ENCODE measurements at regions not wholly inside any gene's neighbourhood (a gene's known extent, or its start where the extent isn't known, plus 50 kb on each side); places are given as distances from the start of the nearest gene placed in this dataset.
"Not testable (repeated sequence)": the region's sequence is repeated elsewhere in the genome, so short reads cannot be mapped to it uniquely, and the experiment has no call there.

- H3K4me1 ChIP-seq; H3K9me3 ChIP-seq (replicated peaks); H3K27ac ChIP-seq; H3K36me3 ChIP-seq; H3K4me3 ChIP-seq; DNase-seq; H3K27me3 ChIP-seq: not testable (repeated sequence)
Observed at GRCh38 chr3:13995216-13995615, 115.3 kb upstream of the WNT7A start.

DNA sequence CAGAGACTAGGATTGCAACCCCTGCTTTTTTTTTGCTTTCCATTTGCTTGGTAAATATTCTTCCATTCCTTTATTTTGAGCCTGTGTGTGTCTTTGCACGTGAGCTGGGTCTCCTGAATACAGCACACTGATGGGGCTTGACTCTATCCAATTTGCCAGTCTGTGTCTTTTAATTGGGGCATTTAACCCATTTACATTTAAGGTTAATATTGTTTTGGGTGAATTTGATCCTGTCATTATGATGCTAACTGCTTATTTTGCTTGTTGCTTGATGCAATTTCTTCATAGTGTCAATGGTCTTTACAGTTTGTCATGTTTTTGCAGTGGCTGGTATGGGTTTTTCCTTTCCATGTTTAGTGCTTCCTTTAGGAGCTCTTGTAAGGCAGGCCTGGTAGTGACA is 109.1 kb upstream of the WNT7A start:
- H3K27ac ChIP-seq; DNase-seq; H3K27me3 ChIP-seq; H3K36me3 ChIP-seq; H3K4me3 ChIP-seq; H3K4me1 ChIP-seq; H3K9me3 ChIP-seq (replicated peaks): not testable (repeated sequence)

DNA sequence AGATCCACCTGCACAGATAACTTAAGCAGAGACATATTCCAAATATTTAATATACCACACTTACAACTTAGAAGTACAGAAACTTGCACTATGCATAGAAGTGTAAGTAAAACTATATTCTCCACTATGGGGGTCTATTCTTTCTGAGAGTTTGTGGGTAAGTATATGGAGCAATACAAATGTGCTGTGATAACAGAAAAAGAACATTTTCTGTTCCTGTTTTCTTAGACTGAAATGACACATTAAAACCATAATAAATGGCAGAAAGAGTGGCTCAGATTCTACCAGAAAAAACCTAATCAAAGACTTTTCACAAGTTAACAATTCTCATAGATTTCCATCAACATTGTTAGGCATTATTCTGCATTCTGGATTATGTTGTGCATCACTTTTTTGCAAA is 96.6 kb upstream of the WNT7A start:
- H3K36me3 ChIP-seq = no peaks in the 10 kb centered on the region; the same call in 1 of the 2 replicates
- H3K4me3 ChIP-seq = no peak overlapping the region
- DNase-seq = no peak
- H3K27ac ChIP-seq = no peak overlapping the region
- H3K27me3 ChIP-seq = no peaks in the 10 kb centered on the region
- 0 out of 2 replicates have a peak, but pooled peaks cover 3% of the 10 kb centered on the region for H3K9me3 ChIP-seq (replicated peaks)
- H3K4me1 ChIP-seq = no peaks in the 10 kb centered on the region

DNA sequence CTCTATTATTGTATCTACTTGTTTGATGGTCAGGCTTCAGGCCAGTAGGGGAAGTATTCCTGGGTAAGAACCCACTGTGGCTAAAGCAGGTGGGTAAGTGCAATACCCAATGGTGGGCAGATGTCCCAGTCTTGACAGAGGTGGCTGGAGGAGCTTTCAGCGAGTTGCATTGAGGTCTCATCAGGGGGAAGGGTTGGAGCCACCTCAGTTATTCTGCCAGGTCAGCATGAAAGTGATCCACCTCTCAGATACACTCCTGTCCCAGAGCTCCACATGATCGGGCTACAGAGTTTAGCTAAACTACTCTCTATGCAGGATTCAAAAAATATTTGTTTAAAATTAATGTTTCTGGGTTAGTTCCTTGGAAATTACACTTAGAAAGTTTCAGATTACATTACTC is 95.8 kb upstream of the WNT7A start:
- Histone ChIP-seq H3K36me3 (no peaks in the 10 kb centered on the region; the same call in 1 of the 2 replicates), H3K4me1 (no peaks in the 10 kb centered on the region), H3K4me3 (no peak overlapping the region), H3K27ac (no peak overlapping the region), H3K9me3 (replicated peaks) (0 out of 2 replicates have a peak, but pooled peaks cover 3% of the 10 kb centered on the region), H3K27me3 (no peaks in the 10 kb centered on the region)
- DNase-seq = no peak

GRCh38 chr3:13972679-13973379 is 93.0 kb upstream of the WNT7A start:
- H3K4me3 ChIP-seq = no peak overlapping the region
- H3K27ac ChIP-seq = no peak overlapping the region
- DNase-seq = no peak
- H3K4me1 ChIP-seq = no peaks in the 10 kb centered on the region
- no peaks in the 10 kb centered on the region for H3K27me3 ChIP-seq
- H3K9me3 ChIP-seq (replicated peaks) = 0 out of 2 replicates have a peak, but pooled peaks cover 7% of the 10 kb centered on the region
- no peaks in the 10 kb centered on the region; the same call in 1 of the 2 replicates for H3K36me3 ChIP-seq

DNA sequence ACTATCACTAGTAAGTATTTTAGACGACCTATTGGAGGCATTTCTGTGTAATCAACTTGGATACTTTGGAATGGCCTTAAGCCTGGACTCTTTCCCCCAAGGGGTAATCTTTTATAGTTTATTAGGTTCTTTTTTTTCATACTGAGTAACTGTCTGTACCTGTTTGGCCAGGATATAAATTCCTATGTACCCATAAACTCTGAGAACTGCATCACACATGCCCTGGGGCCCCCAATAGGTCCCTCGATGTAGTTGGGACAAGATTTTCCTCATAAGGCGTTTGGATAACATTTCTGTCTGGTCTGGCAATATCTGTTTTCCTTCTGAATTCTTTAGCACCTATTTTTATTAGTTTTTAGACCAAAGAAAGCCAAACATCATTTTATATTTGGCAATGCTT is 86.4 kb upstream of the WNT7A start:
- Histone ChIP-seq H3K36me3 (no peaks in the 10 kb centered on the region), H3K9me3 (replicated peaks) (0 out of 2 replicates have a peak, but pooled peaks cover 4% of the 10 kb centered on the region), H3K27ac (no peak overlapping the region), H3K4me3 (no peak overlapping the region), H3K4me1 (no peaks in the 10 kb centered on the region), H3K27me3 (no peaks in the 10 kb centered on the region)
- DNase-seq = no peak

DNA sequence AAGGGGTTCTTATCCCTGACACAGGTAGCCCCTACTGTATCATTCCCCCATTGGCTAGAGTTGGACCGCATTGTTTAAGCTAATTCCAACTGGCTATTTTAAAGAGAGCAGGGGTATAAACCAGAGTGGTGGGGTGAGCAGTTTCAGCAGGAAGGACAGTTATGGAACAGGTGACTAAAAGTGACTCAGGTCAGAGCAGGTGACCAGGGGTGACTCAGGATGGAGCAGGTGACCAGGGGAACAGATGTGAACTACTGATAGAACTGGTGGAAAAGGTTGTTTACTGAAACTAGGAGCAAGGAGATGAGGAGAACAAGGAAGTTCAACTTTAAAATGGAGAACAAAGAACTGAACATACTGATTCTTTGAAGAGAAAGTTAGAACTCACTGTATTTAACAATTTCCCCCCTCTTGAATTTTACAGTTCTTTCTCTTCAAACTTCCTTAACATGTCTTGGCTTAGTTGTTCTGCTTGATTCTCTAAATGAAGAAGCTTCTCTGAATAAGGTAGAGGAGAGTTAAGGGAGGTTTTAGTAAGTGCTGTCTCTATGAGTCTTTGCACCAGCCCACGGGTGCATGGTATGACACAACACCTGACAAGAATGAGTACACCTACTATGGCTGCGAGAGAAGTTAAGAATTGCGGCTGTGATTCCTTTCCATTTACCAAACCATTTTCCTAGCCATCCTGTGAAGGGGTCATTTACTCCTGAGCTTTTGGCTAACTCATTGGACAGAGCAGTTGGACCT is 83.4 kb upstream of the WNT7A start:
- Histone ChIP-seq H3K27me3 (no peaks in the 10 kb centered on the region), H3K36me3 (no peaks in the 10 kb centered on the region), H3K27ac (no peak overlapping the region), H3K4me1 (no peaks in the 10 kb centered on the region), H3K4me3 (no peak overlapping the region), H3K9me3 (replicated peaks) (0 out of 2 replicates have a peak, but pooled peaks cover 2% of the 10 kb centered on the region)
- DNase-seq = no peak

GRCh38 chr3:13954741-13955483 is 75.0 kb upstream of the WNT7A start:
- H3K4me1 ChIP-seq = no peaks in the 10 kb centered on the region
- no peaks in the 10 kb centered on the region for H3K9me3 ChIP-seq (replicated peaks)
- DNase-seq = no peak
- H3K4me3 ChIP-seq = no peak overlapping the region
- no peaks in the 10 kb centered on the region for H3K36me3 ChIP-seq
- H3K27me3 ChIP-seq = no peaks in the 10 kb centered on the region; the same call in 1 of the 2 replicates
- no peak overlapping the region for H3K27ac ChIP-seq

GRCh38 chr3:13954266-13954665 is 74.4 kb upstream of the WNT7A start:
- DNase-seq = no peak
- Histone ChIP-seq H3K4me3 (no peak overlapping the region), H3K27me3 (no peaks in the 10 kb centered on the region; the same call in 1 of the 2 replicates), H3K4me1 (no peaks in the 10 kb centered on the region), H3K9me3 (replicated peaks) (no peaks in the 10 kb centered on the region), H3K27ac (no peak overlapping the region), H3K36me3 (no peaks in the 10 kb centered on the region)

GRCh38 chr3:13951184-13951583 is 71.3 kb upstream of the WNT7A start:
- Histone ChIP-seq H3K9me3 (replicated peaks) (no peaks in the 10 kb centered on the region), H3K27me3 (no peaks in the 10 kb centered on the region; the same call in 1 of the 2 replicates), H3K4me1 (no peaks in the 10 kb centered on the region), H3K4me3 (no peak overlapping the region), H3K36me3 (no peaks in the 10 kb centered on the region), H3K27ac (no peak overlapping the region)
- DNase-seq = no peak

DNA sequence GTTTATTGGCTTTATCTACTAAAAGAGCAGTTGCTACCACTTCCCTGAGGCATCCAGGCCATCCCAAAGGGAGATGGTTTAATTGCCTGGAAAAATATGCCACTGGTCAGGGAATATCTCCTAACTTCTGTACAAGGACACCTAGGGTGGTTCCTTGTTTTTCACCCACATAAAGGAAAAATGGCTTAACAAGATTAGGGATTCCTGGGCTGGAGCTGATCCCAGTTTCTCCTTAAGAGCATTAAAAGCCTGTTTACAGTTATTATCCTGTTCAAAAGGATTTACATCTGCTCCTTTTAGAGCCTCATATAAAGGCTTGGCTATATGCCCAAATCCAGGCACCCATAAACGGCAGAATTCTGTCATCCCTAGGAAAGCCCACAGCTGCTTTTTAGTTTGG is 70.2 kb upstream of the WNT7A start:
- Histone ChIP-seq H3K4me3 (no peak overlapping the region), H3K27me3 (no peaks in the 10 kb centered on the region; the same call in 1 of the 2 replicates), H3K4me1 (no peaks in the 10 kb centered on the region), H3K27ac (no peak overlapping the region), H3K9me3 (replicated peaks) (no peaks in the 10 kb centered on the region), H3K36me3 (no peaks in the 10 kb centered on the region)
- no peak for DNase-seq

- no peak overlapping the region for H3K27ac ChIP-seq
- H3K4me1 ChIP-seq = no peaks in the 10 kb centered on the region
Observed at GRCh38 chr3:13947912-13948311, 68.0 kb upstream of the WNT7A start.

DNA sequence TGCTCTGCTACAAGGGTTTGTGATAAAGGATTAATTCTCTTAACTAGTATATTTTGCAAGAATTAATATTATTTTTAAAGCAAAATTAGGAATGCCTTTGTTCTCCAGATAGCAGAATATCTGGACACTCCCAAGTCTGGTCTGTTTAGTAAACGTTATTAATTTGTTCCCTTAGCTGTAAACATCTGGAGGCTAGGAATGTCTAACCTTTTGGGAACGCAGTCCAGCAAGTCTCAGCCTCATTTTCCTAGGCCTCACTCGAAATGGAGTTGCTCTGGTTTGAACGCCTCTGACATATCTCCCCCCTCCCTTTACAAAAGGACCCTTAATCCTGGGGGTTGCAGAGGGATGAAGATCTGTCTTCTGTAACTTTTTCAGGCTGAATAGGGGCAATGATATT is 59.3 kb upstream of the WNT7A start:
- no peaks in the 10 kb centered on the region for H3K4me1 ChIP-seq
- H3K27ac ChIP-seq = no peak overlapping the region
- H3K27me3 ChIP-seq = no peaks in the 10 kb centered on the region; the same call in 1 of the 2 replicates
- no peaks in the 10 kb centered on the region for H3K36me3 ChIP-seq
- H3K4me3 ChIP-seq = no peak overlapping the region
- H3K9me3 ChIP-seq (replicated peaks) = no peaks in the 10 kb centered on the region; the same call in 1 of the 2 replicates
- DNase-seq = no peak

More at GRCh38 chr3:13947912-13948311, 68.0 kb upstream of the WNT7A start:
- DNase-seq = no peak
- Histone ChIP-seq H3K27me3 (no peaks in the 10 kb centered on the region; the same call in 1 of the 2 replicates), H3K4me3 (no peak overlapping the region), H3K9me3 (replicated peaks) (no peaks in the 10 kb centered on the region; the same call in 1 of the 2 replicates), H3K36me3 (no peaks in the 10 kb centered on the region)

- Histone ChIP-seq H3K4me1 (no peaks in the 10 kb centered on the region), H3K4me3 (no peak overlapping the region), H3K27me3 (no peaks in the 10 kb centered on the region; the same call in 1 of the 2 replicates), H3K27ac (no peak overlapping the region), H3K36me3 (no peaks in the 10 kb centered on the region), H3K9me3 (replicated peaks) (no peaks in the 10 kb centered on the region)
- DNase-seq = no peak
Observed at GRCh38 chr3:13937131-13937530, 57.3 kb upstream of the WNT7A start.

All from SJCRH30 (cell line).